Adrenal gland (tissue), 9 donors: ENCODE measurements at regions not wholly inside any gene's neighbourhood (a gene's known extent, or its start where the extent isn't known, plus 50 kb on each side); places are given as distances from the start of the nearest gene placed in this dataset.
"Not testable (repeated sequence)": the region's sequence is repeated elsewhere in the genome, so short reads cannot be mapped to it uniquely, and the experiment has no call there.

Experiments
- DNase-seq, 7 donors: peaks; one replicate each; pipeline ENCODE4 v3.0.0-alpha.2; 2019 to 2020
- H3K27ac ChIP-seq, 5 donors: fragments of 200-600 bp; sonication (generic) in 4 of 5; 1 replicate in 3 of 5; 2 replicates in 2 of 5; pipeline versions ENCODE4 v1.5.1 to v1.8.0; 2016 to 2020; ENCODE audit warnings: mild to moderate bottlenecking in 1 of 5
- H3K27me3 ChIP-seq: fragments of 200-600 bp; 2 replicates; pipeline ENCODE4 v1.8.0; 2021
- H3K36me3 ChIP-seq, 2 donors: fragments of 200-600 bp; replicated peaks in 1 of 2; 1 replicate in 1 of 2; 2 replicates in 1 of 2; pipeline versions ENCODE4 v1.5.1 to v1.8.0; 2018 to 2022
- H3K4me1 ChIP-seq, 2 donors: fragments of 200-600 bp; replicated peaks in 1 of 2; 1 replicate in 1 of 2; 2 replicates in 1 of 2; pipeline versions ENCODE4 v1.5.1 to v1.8.0; 2018 to 2021
- H3K4me3 ChIP-seq, 4 donors: fragments of 200-600 bp; sonication (generic) in 3 of 4; one replicate each; pipeline ENCODE4 v1.5.1; 2016 to 2018
- H3K9me3 ChIP-seq, 3 donors: fragments of 200-600 bp; sonication (generic) in 1 of 3; replicated peaks in 1 of 3; 1 replicate in 2 of 3; 2 replicates in 1 of 3; pipeline versions ENCODE4 v1.5.1 to v1.8.0; 2016 to 2021
- CTCF ChIP-seq, 6 experiments: fragments of 450-650 bp in 4 of 6; fragments of 200-600 bp in 2 of 6; sonication (generic) in 1 of 6; IDR thresholded peaks; 1 replicate in 5 of 6; 2 replicates in 1 of 6; pipeline versions ENCODE4 v1.5.1 to v1.8.0; 2016 to 2021; ENCODE audit warnings: antibody characterized with exemption in 6 of 6, mild to moderate bottlenecking in 2 of 6, moderate library complexity in 1 of 6
- POLR2A ChIP-seq, 2 donors: fragments of 450-650 bp; IDR thresholded peaks; one replicate each; pipeline ENCODE4 v1.6.1; 2017; ENCODE audit warnings: antibody characterized with exemption in 2 of 2, mild to moderate bottlenecking in 2 of 2, moderate library complexity in 1 of 2
- WGBS, 4 donors: extraction: QIAGEN DNeasy Blood & Tissue Kit in 2 of 4; methylation state at CpG; one replicate each; pipeline versions ENCODE4 v1.1.5 to v1.1.7; 2013 to 2017; 5-methylcytosine and 5-hydroxymethylcytosine counted together
- intact Hi-C, 2 donors: fragments of 100-400 bp; cut with DNase I; formaldehyde crosslinking; loops; one replicate each; pipeline versions ENCODE4 v1.14.1 to v1.15.0; 2022 to 2023
- donor health status: healthy with polysubstance abuse.
- donor health status: Bipolar disorder and iron deficiency.
- donor health status: DM: yes; HTN: yes; CAD: no.
- donor health status: DM: no; HTN: no; CAD: no.
- donor health status: DM: no; HTN: no; CAD: no.

- no peak for DNase-seq
- H3K9me3 ChIP-seq, result no peaks in the 10 kb centered on the region
- H3K4me1 ChIP-seq, result no peaks in the 10 kb centered on the region
- intact Hi-C loops, result no loop called here
- no peaks in the 10 kb centered on the region for H3K36me3 ChIP-seq
- WGBS, 4 donors, result 62 to 74% (median 71%) methylated on average over 5 of the region's 5 CpGs
- H3K27me3 ChIP-seq, result no peaks in the 10 kb centered on the region
- no peak for TF ChIP-seq CTCF (IDR thresholded peaks at IDR 0.05)
- no peak overlapping the region for H3K4me3 ChIP-seq
- H3K27ac ChIP-seq, result no peak overlapping the region
Measured at GRCh38 chr1:4485878-4486277, 168.5 kb upstream of the AJAP1 start.

- no peak overlapping the region for H3K27ac ChIP-seq
- TF ChIP-seq CTCF (IDR thresholded peaks at IDR 0.05), result no peak
- no peak for TF ChIP-seq POLR2A (IDR thresholded peaks at IDR 0.05)
- no peaks in the 10 kb centered on the region for H3K4me1 ChIP-seq
- WGBS, 4 donors, result 81 to 85% (median 84%) methylated on average over 20 to 22 of the region's 22 CpGs
- H3K4me3 ChIP-seq, result no peak overlapping the region
- no peaks in the 10 kb centered on the region for H3K9me3 ChIP-seq
- no peak for DNase-seq
- intact Hi-C loops, result no loop called here
- no peaks in the 10 kb centered on the region for H3K27me3 ChIP-seq
- H3K36me3 ChIP-seq, result no peaks in the 10 kb centered on the region
Measured at GRCh38 chr1:4486408-4487120, 167.8 kb upstream of the AJAP1 start.

GRCh38 chr1:4488018-4488417 is 166.4 kb upstream of the AJAP1 start:
- intact Hi-C loops, result no loop called here
- Histone ChIP-seq H3K4me1 (no peaks in the 10 kb centered on the region), H3K4me3 (no peak overlapping the region), H3K9me3 (no peaks in the 10 kb centered on the region), H3K27me3 (no peaks in the 10 kb centered on the region), H3K27ac (no peak overlapping the region), H3K36me3 (no peaks in the 10 kb centered on the region)
- DNase-seq, result no peak
- 45 to 56% (median 50%) methylated on average over 4 to 7 of the region's 7 CpGs for whole genome bisulfite sequencing, 4 donors
- TF ChIP-seq POLR2A (IDR thresholded peaks at IDR 0.05), result no peak

- H3K36me3 ChIP-seq, result no peaks in the 10 kb centered on the region
- H3K4me1 ChIP-seq, result no peaks in the 10 kb centered on the region
- H3K27me3 ChIP-seq, result no peaks in the 10 kb centered on the region
- no peaks in the 10 kb centered on the region for H3K9me3 ChIP-seq
- DNase-seq, result no peak
- WGBS, 4 donors, result 65 to 78% (median 67%) methylated on average over 5 to 7 of the region's 7 CpGs
- H3K4me3 ChIP-seq, result no peak overlapping the region
- intact Hi-C loops, result no loop called here
- TF ChIP-seq CTCF (IDR thresholded peaks at IDR 0.05) (no peak), POLR2A (IDR thresholded peaks at IDR 0.05) (no peak)
- H3K27ac ChIP-seq, result no peak overlapping the region
Measured at GRCh38 chr1:4489486-4489885, 164.9 kb upstream of the AJAP1 start.

- H3K9me3 ChIP-seq, H3K36me3 ChIP-seq, DNase-seq, H3K4me1 ChIP-seq, H3K27ac ChIP-seq, H3K27me3 ChIP-seq, H3K4me3 ChIP-seq, intact Hi-C loops: not testable (repeated sequence)
Measured at GRCh38 chr1:4489992-4490391, 164.4 kb upstream of the AJAP1 start.
